ENCODE measurements at regions not wholly inside any gene's neighbourhood (a gene's known extent, or its start where the extent isn't known, plus 50 kb on each side); places are given as distances from the start of the nearest gene placed in this dataset.

DNA sequence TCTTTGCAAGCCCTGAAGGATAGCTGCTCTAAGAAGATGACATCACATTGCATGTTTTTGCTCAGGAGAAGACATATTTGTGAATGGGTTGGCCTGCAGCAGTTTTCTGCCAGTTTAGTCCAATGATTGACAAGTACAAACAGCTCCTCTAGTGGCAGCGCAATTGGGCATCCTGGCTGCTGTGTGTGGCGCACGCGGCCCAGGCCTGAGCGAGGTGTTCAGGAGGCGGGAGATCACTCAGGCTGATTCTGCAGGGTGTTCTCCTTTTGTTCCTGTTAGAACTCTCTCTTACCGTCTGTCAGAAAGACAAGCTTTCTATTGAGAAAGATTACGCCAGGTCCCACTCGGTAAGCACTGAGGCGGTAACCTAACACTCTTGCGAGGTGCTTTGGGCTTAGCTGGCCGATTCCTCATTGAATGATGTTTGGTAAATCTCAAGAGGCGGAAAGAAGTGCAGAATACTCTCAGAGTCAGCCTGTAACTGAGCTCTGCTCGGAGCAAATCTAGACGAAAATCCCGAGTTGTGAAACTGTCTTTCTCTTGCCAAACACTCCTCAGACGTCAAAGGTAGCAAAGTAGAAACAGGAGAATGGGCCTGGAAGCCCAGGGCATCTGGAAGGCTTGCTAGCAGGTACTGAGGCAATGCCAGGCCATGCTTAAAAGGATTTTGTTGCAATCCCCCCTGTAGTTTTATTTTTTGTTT is 219.2 kb upstream of the BMPER start:
- Histone ChIP-seq H3K4me1 (ENCODE audit: control insufficient read depth, insufficient read depth, low read length) (no peaks in the 10 kb centered on the region), H3K9me3 (replicated peaks; ENCODE audit: low read length) (no peaks in the 10 kb centered on the region), H3K4me2 (ENCODE audit: low read length) (no peak overlapping the region), H3K27me3 (ENCODE audit: control insufficient read depth, insufficient read depth, low read length) (no peaks in the 10 kb centered on the region), H3K9ac (ENCODE audit: low read depth, low read length) (no peak overlapping the region), H3K4me3 (ENCODE audit: low read length) (no peak overlapping the region), H3K36me3 (ENCODE audit: insufficient read depth, low read length) (no peaks in the 10 kb centered on the region)

DNA sequence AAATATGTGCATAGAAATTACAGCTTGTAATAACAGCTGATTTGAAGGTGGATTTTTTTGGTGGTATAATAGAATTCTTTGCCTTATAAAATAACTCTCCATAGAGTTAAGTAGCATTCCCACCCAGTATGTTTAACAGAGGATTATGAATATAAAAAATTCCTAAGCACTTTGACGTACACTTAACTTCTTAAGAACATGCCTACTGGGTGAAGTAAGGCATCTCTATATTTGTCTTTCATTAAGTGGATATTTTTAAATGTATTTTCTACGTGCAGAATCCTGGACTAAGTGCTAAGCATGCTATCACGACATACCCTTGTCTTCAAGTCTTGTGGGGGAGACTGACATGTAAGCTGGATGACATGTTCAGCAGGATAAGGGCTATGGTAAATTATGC is 217.7 kb upstream of the BMPER start:
- H3K4me3 ChIP-seq (ENCODE audit: low read length): no peak overlapping the region
- peaks cover 9% of the 10 kb centered on the region for H3K4me1 ChIP-seq (ENCODE audit: control insufficient read depth, insufficient read depth, low read length)
- no peak overlapping the region for H3K9ac ChIP-seq (ENCODE audit: low read depth, low read length)

GRCh38 chr7:33691180-33691579 is 214.2 kb upstream of the BMPER start:
- peaks cover 25% of the 10 kb centered on the region for H3K4me1 ChIP-seq (ENCODE audit: control insufficient read depth, insufficient read depth, low read length)
- no peak overlapping the region for H3K4me3 ChIP-seq (ENCODE audit: low read length)
- H3K9me3 ChIP-seq (replicated peaks; ENCODE audit: low read length): no peaks in the 10 kb centered on the region
- no peaks in the 10 kb centered on the region for H3K27me3 ChIP-seq (ENCODE audit: control insufficient read depth, insufficient read depth, low read length)
- no peak overlapping the region for H3K4me2 ChIP-seq (ENCODE audit: low read length)
- no peak overlapping the region for H3K9ac ChIP-seq (ENCODE audit: low read depth, low read length)
- no peaks in the 10 kb centered on the region for H3K36me3 ChIP-seq (ENCODE audit: insufficient read depth, low read length)

More for the DNA sequence above, 217.7 kb upstream of the BMPER start:
- Histone ChIP-seq H3K4me2 (ENCODE audit: low read length) (no peak overlapping the region), H3K27me3 (ENCODE audit: control insufficient read depth, insufficient read depth, low read length) (no peaks in the 10 kb centered on the region), H3K9me3 (replicated peaks; ENCODE audit: low read length) (no peaks in the 10 kb centered on the region), H3K36me3 (ENCODE audit: insufficient read depth, low read length) (no peaks in the 10 kb centered on the region)

GRCh38 chr7:33692956-33693355 is 212.4 kb upstream of the BMPER start:
- Histone ChIP-seq H3K4me3 (ENCODE audit: low read length) (peak overlapping the region; percentile 31), H3K9ac (ENCODE audit: low read depth, low read length) (peak overlapping the region; percentile 54), H3K4me1 (ENCODE audit: control insufficient read depth, insufficient read depth, low read length) (peaks cover 25% of the 10 kb centered on the region), H3K36me3 (ENCODE audit: insufficient read depth, low read length) (no peaks in the 10 kb centered on the region), H3K4me2 (ENCODE audit: low read length) (peak overlapping the region; percentile 39), H3K27me3 (ENCODE audit: control insufficient read depth, insufficient read depth, low read length) (no peaks in the 10 kb centered on the region), H3K9me3 (replicated peaks; ENCODE audit: low read length) (no peaks in the 10 kb centered on the region)

GRCh38 chr7:33694006-33694405 is 211.3 kb upstream of the BMPER start:
- Histone ChIP-seq H3K4me3 (ENCODE audit: low read length) (no peak overlapping the region), H3K4me2 (ENCODE audit: low read length) (no peak overlapping the region), H3K27me3 (ENCODE audit: control insufficient read depth, insufficient read depth, low read length) (no peaks in the 10 kb centered on the region), H3K36me3 (ENCODE audit: insufficient read depth, low read length) (no peaks in the 10 kb centered on the region), H3K9ac (ENCODE audit: low read depth, low read length) (no peak overlapping the region), H3K4me1 (ENCODE audit: control insufficient read depth, insufficient read depth, low read length) (peaks cover 25% of the 10 kb centered on the region), H3K9me3 (replicated peaks; ENCODE audit: low read length) (no peaks in the 10 kb centered on the region)

GRCh38 chr7:33697616-33698015 is 207.7 kb upstream of the BMPER start:
- no peak overlapping the region for H3K4me3 ChIP-seq (ENCODE audit: low read length)
- no peak overlapping the region for H3K9ac ChIP-seq (ENCODE audit: low read depth, low read length)
- H3K4me2 ChIP-seq (ENCODE audit: low read length): no peak overlapping the region
- no peaks in the 10 kb centered on the region for H3K36me3 ChIP-seq (ENCODE audit: insufficient read depth, low read length)
- no peaks in the 10 kb centered on the region for H3K27me3 ChIP-seq (ENCODE audit: control insufficient read depth, insufficient read depth, low read length)
- H3K9me3 ChIP-seq (replicated peaks; ENCODE audit: low read length): peaks cover 3% of the 10 kb centered on the region
- H3K4me1 ChIP-seq (ENCODE audit: control insufficient read depth, insufficient read depth, low read length): peaks cover 17% of the 10 kb centered on the region

GRCh38 chr7:33698041-33698440 is 207.3 kb upstream of the BMPER start:
- Histone ChIP-seq H3K9me3 (replicated peaks; ENCODE audit: low read length) (peaks cover 3% of the 10 kb centered on the region), H3K36me3 (ENCODE audit: insufficient read depth, low read length) (no peaks in the 10 kb centered on the region), H3K4me3 (ENCODE audit: low read length) (no peak overlapping the region), H3K27me3 (ENCODE audit: control insufficient read depth, insufficient read depth, low read length) (no peaks in the 10 kb centered on the region), H3K4me2 (ENCODE audit: low read length) (no peak overlapping the region), H3K9ac (ENCODE audit: low read depth, low read length) (no peak overlapping the region), H3K4me1 (ENCODE audit: control insufficient read depth, insufficient read depth, low read length) (peaks cover 14% of the 10 kb centered on the region)

DNA sequence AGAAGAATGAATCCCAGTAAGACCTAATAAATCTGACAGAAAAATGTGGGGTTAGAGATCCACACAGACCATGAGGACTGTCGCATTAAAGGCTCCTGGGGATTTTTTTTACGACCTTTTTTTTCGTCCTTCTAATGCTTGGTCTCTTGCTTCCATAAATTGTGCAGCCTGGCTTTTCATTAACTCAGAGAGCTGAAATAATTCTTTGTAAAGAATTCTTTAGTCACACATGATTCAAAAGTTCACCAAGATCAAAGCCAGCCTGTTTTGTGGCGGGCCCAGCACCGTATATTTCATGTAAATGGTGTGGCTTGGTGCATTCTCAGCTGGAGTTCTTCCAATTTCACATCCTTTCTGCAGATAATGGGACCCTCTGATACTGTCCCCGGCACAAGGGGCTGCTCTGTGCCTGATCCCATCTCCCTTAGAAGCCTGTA is 206.6 kb upstream of the BMPER start:
- Histone ChIP-seq H3K9me3 (replicated peaks; ENCODE audit: low read length) (peaks cover 3% of the 10 kb centered on the region), H3K4me3 (ENCODE audit: low read length) (no peak overlapping the region), H3K4me2 (ENCODE audit: low read length) (no peak overlapping the region), H3K9ac (ENCODE audit: low read depth, low read length) (no peak overlapping the region), H3K27me3 (ENCODE audit: control insufficient read depth, insufficient read depth, low read length) (no peaks in the 10 kb centered on the region), H3K36me3 (ENCODE audit: insufficient read depth, low read length) (no peaks in the 10 kb centered on the region), H3K4me1 (ENCODE audit: control insufficient read depth, insufficient read depth, low read length) (peaks cover 7% of the 10 kb centered on the region)

- H3K27me3 ChIP-seq (ENCODE audit: control insufficient read depth, insufficient read depth, low read length): no peaks in the 10 kb centered on the region
- H3K9ac ChIP-seq (ENCODE audit: low read depth, low read length): no peak overlapping the region
- H3K4me1 ChIP-seq (ENCODE audit: control insufficient read depth, insufficient read depth, low read length): no peaks in the 10 kb centered on the region
- no peak overlapping the region for H3K4me2 ChIP-seq (ENCODE audit: low read length)
- H3K9me3 ChIP-seq (replicated peaks; ENCODE audit: low read length): peaks cover 3% of the 10 kb centered on the region
- no peak overlapping the region for H3K4me3 ChIP-seq (ENCODE audit: low read length)
- H3K36me3 ChIP-seq (ENCODE audit: insufficient read depth, low read length): no peaks in the 10 kb centered on the region
Measured at GRCh38 chr7:33700001-33700899, 205.1 kb upstream of the BMPER start.

- Histone ChIP-seq H3K4me3 (ENCODE audit: low read length) (no peak overlapping the region), H3K4me2 (ENCODE audit: low read length) (no peak overlapping the region), H3K9ac (ENCODE audit: low read depth, low read length) (no peak overlapping the region), H3K36me3 (ENCODE audit: insufficient read depth, low read length) (no peaks in the 10 kb centered on the region), H3K4me1 (ENCODE audit: control insufficient read depth, insufficient read depth, low read length) (no peaks in the 10 kb centered on the region), H3K27me3 (ENCODE audit: control insufficient read depth, insufficient read depth, low read length) (no peaks in the 10 kb centered on the region), H3K9me3 (replicated peaks; ENCODE audit: low read length) (peaks cover 3% of the 10 kb centered on the region)
Measured at GRCh38 chr7:33701189-33701740, 204.1 kb upstream of the BMPER start.

- H3K4me2 ChIP-seq (ENCODE audit: low read length): no peak overlapping the region
- H3K9ac ChIP-seq (ENCODE audit: low read depth, low read length): no peak overlapping the region
- no peak overlapping the region for H3K4me3 ChIP-seq (ENCODE audit: low read length)
- no peaks in the 10 kb centered on the region for H3K36me3 ChIP-seq (ENCODE audit: insufficient read depth, low read length)
- H3K27me3 ChIP-seq (ENCODE audit: control insufficient read depth, insufficient read depth, low read length): no peaks in the 10 kb centered on the region
- peaks cover 4% of the 10 kb centered on the region for H3K4me1 ChIP-seq (ENCODE audit: control insufficient read depth, insufficient read depth, low read length)
- peaks cover 3% of the 10 kb centered on the region for H3K9me3 ChIP-seq (replicated peaks; ENCODE audit: low read length)
Measured at GRCh38 chr7:33701927-33702326, 203.4 kb upstream of the BMPER start.

Data from skeletal muscle satellite cell (primary cell).